LNCAP (cell line): ENCODE measurements at regions not wholly inside any gene's neighbourhood (a gene's known extent, or its start where the extent isn't known, plus 50 kb on each side); places are given as distances from the start of the nearest gene placed in this dataset.

Source experiments
- CTCF ChIP-seq: fragments of 450-650 bp; IDR thresholded peaks from 2 replicates; pipeline ENCODE4 v1.5.1; 2017; ENCODE audit warnings: mild to moderate bottlenecking

GRCh38 chr3:139132976-139133375 is 88.3 kb upstream of the PRR23C start:
- no peak for TF ChIP-seq CTCF

- no peak for TF ChIP-seq CTCF
These were observed 90.1 kb upstream of the PRR23C start for GRCh38 chr3:139134678-139135372.

- no peak for TF ChIP-seq CTCF
These were observed 91.0 kb upstream of the PRR23C start for GRCh38 chr3:139135657-139136056.

GRCh38 chr3:139136469-139137202 is 91.9 kb upstream of the PRR23C start:
- TF ChIP-seq CTCF: no peak

- no peak for TF ChIP-seq CTCF
These were observed 95.9 kb upstream of the PRR23C start for GRCh38 chr3:139140553-139140952.

- TF ChIP-seq CTCF: no peak
These were observed 106.8 kb upstream of the PRR23C start for GRCh38 chr3:139151530-139151929.

- no peak for TF ChIP-seq CTCF
These were observed 112.7 kb upstream of the PRR23C start for GRCh38 chr3:139157161-139157932.
